Loucy (cell line): ENCODE measurements at regions not wholly inside any gene's neighbourhood (a gene's known extent, or its start where the extent isn't known, plus 50 kb on each side); places are given as distances from the start of the nearest gene placed in this dataset.

ENCODE experiments used
- H2AFZ ChIP-seq: fragments of 200-600 bp; sonication (generic); 2 replicates; pipeline ENCODE4 v1.6.0; 2016; ENCODE audit warnings: antibody characterized with exemption, mild to moderate bottlenecking, low read length, moderate library complexity
- H3F3A ChIP-seq: fragments of 200-600 bp; 2 replicates; pipeline ENCODE4 v1.6.0; 2016; ENCODE audit warnings: antibody characterized with exemption, low read depth, mild to moderate bottlenecking
- H3K27me3 ChIP-seq: fragments of 200-600 bp; sonication (generic); 2 replicates; pipeline ENCODE4 v1.6.1; 2014; ENCODE audit warnings: low read length, mild to moderate bottlenecking; ENCODE audit not compliant: insufficient read depth, poor library complexity, severe bottlenecking
- H3K36me3 ChIP-seq: fragments of 200-600 bp; sonication (generic); 2 replicates; pipeline ENCODE4 v1.6.1; 2016; ENCODE audit warnings: low read length; ENCODE audit not compliant: insufficient read depth
- H3K4me1 ChIP-seq: fragments of 200-600 bp; sonication (generic); 2 replicates; pipeline ENCODE4 v1.5.1; 2014; ENCODE audit warnings: low read length, mild to moderate bottlenecking; ENCODE audit not compliant: insufficient read depth, poor library complexity, severe bottlenecking
- H3K4me2 ChIP-seq: fragments of 200-600 bp; sonication (generic); 2 replicates; pipeline ENCODE4 v1.6.0; 2014; ENCODE audit warnings: antibody characterized with exemption, low read length, low read depth, mild to moderate bottlenecking; ENCODE audit not compliant: poor library complexity, severe bottlenecking
- H3K4me3 ChIP-seq: fragments of 200-600 bp; sonication (generic); 2 replicates; pipeline ENCODE4 v1.5.1; 2014; ENCODE audit warnings: low read length, mild to moderate bottlenecking, mixed read lengths; ENCODE audit not compliant: poor library complexity, severe bottlenecking
- H3K79me2 ChIP-seq: fragments of 200-600 bp; sonication (generic); 2 replicates; pipeline ENCODE4 v1.6.1; 2014; ENCODE audit warnings: low read length; ENCODE audit not compliant: insufficient read depth
- H3K9ac ChIP-seq: fragments of 200-600 bp; sonication (generic); 2 replicates; pipeline ENCODE4 v1.6.0; 2014; ENCODE audit warnings: mild to moderate bottlenecking, low read depth, low read length, moderate library complexity; ENCODE audit not compliant: poor library complexity, severe bottlenecking
- H3K9me2 ChIP-seq: fragments of 200-600 bp; sonication (generic); replicated peaks from 2 replicates; pipeline ENCODE4 v1.6.1; 2016; ENCODE audit warnings: low read depth, low read length, mixed read lengths
- H3K9me3 ChIP-seq: fragments of 200-600 bp; sonication (generic); 2 replicates; pipeline ENCODE4 v1.6.1; 2014; ENCODE audit warnings: mild to moderate bottlenecking, antibody characterized with exemption, low read length, low read depth; ENCODE audit not compliant: insufficient read depth
- H4K20me1 ChIP-seq: fragments of 200-600 bp; sonication (generic); 2 replicates; pipeline ENCODE4 v1.6.0; 2014; ENCODE audit warnings: antibody characterized with exemption, low read length, mild to moderate bottlenecking; ENCODE audit not compliant: insufficient read depth, poor library complexity, severe bottlenecking
- EZH2phosphoT487 ChIP-seq: fragments of 200-600 bp; IDR thresholded peaks from 2 replicates; pipeline ENCODE4 v1.6.1; 2018; ENCODE audit warnings: antibody characterized with exemption, mild to moderate bottlenecking, moderate library complexity, borderline replicate concordance
- TF ChIP-seq, protein P1 (sequence below): fragments of 200-600 bp; sonication (generic); conservative IDR thresholded peaks from 2 replicates; pipeline ENCODE4 v1.5.1; 2014; ENCODE audit warnings: mild to moderate bottlenecking, antibody characterized with exemption, low read length

- no peaks in the 10 kb centered on the region for H3K36me3 ChIP-seq
- no peaks in the 10 kb centered on the region for H3K9me3 ChIP-seq
- no peaks in the 10 kb centered on the region for H4K20me1 ChIP-seq
- H3K9ac ChIP-seq: peak overlapping the region; percentile 35
- H3K27me3 ChIP-seq: no peaks in the 10 kb centered on the region
- H3K4me2 ChIP-seq: no peak overlapping the region
- TF ChIP-seq, protein P1, sequence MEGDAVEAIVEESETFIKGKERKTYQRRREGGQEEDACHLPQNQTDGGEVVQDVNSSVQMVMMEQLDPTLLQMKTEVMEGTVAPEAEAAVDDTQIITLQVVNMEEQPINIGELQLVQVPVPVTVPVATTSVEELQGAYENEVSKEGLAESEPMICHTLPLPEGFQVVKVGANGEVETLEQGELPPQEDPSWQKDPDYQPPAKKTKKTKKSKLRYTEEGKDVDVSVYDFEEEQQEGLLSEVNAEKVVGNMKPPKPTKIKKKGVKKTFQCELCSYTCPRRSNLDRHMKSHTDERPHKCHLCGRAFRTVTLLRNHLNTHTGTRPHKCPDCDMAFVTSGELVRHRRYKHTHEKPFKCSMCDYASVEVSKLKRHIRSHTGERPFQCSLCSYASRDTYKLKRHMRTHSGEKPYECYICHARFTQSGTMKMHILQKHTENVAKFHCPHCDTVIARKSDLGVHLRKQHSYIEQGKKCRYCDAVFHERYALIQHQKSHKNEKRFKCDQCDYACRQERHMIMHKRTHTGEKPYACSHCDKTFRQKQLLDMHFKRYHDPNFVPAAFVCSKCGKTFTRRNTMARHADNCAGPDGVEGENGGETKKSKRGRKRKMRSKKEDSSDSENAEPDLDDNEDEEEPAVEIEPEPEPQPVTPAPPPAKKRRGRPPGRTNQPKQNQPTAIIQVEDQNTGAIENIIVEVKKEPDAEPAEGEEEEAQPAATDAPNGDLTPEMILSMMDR: no peak
- TF ChIP-seq EZH2phosphoT487: no peak
- no peaks in the 10 kb centered on the region for H3K79me2 ChIP-seq
- H3K9me2 ChIP-seq: no peaks in the 10 kb centered on the region
- H3K4me1 ChIP-seq: peaks cover 44% of the 10 kb centered on the region
- H2AFZ ChIP-seq: peak overlapping the region; percentile 33; the same call in 1 of the 2 replicates
- H3F3A ChIP-seq: no peaks in the 10 kb centered on the region
- no peak overlapping the region for H3K4me3 ChIP-seq
Observed at GRCh38 chr6:33947047-33947446, 143.2 kb upstream of the MLN start.

- no peaks in the 10 kb centered on the region for H3F3A ChIP-seq
- no peak overlapping the region for H2AFZ ChIP-seq
- peaks cover 43% of the 10 kb centered on the region for H3K4me1 ChIP-seq
- no peak overlapping the region for H3K4me2 ChIP-seq
- no peak overlapping the region for H3K4me3 ChIP-seq
- H3K36me3 ChIP-seq: no peaks in the 10 kb centered on the region
- no peaks in the 10 kb centered on the region for H3K79me2 ChIP-seq
- H3K9me2 ChIP-seq: no peaks in the 10 kb centered on the region
- TF ChIP-seq, protein P1: no peak
- no peaks in the 10 kb centered on the region for H3K27me3 ChIP-seq
- H4K20me1 ChIP-seq: no peaks in the 10 kb centered on the region
- H3K9ac ChIP-seq: no peak overlapping the region
- H3K9me3 ChIP-seq: no peaks in the 10 kb centered on the region
Observed at GRCh38 chr6:33945931-33946330, 142.1 kb upstream of the MLN start.

GRCh38 chr6:33944686-33945411, 141.0 kb upstream of the MLN start:
- Histone ChIP-seq H3K4me1 (peaks cover 37% of the 10 kb centered on the region), H4K20me1 (no peaks in the 10 kb centered on the region), H3K4me3 (no peak overlapping the region), H3K9me3 (no peaks in the 10 kb centered on the region), H3K9ac (no peak overlapping the region), H3K27me3 (no peaks in the 10 kb centered on the region), H2AFZ (no peak overlapping the region), H3F3A (no peaks in the 10 kb centered on the region), H3K4me2 (no peak overlapping the region), H3K9me2 (no peaks in the 10 kb centered on the region), H3K36me3 (no peaks in the 10 kb centered on the region), H3K79me2 (no peaks in the 10 kb centered on the region)
- no peak for TF ChIP-seq EZH2phosphoT487
- TF ChIP-seq, protein P1: no peak
